Motor neuron (in vitro differentiated cells): ENCODE measurements at regions not wholly inside any gene's neighbourhood (a gene's known extent, or its start where the extent isn't known, plus 50 kb on each side); places are given as distances from the start of the nearest gene placed in this dataset.

Experiments
- ATAC-seq, 8 experiments: fragments of 200-7000 bp; cut with Tn5 transposase; replicated peaks in 6 of 8; 2 replicates each; pipeline ENCODE4 v1.8.0; 2021; ENCODE audit warnings: mild to moderate bottlenecking in 8 of 8, moderate library complexity in 8 of 8
- H3K27ac ChIP-seq, 2 donors: fragments of 250-450 bp; sonication (Bioruptor Pico); 2 replicates each; pipeline ENCODE4 v1.9.0; 2021; ENCODE audit warnings: antibody characterized with exemption in 2 of 2, mild to moderate bottlenecking in 2 of 2, moderate library complexity in 1 of 2
- H3K4me1 ChIP-seq, 2 donors: fragments of 250-450 bp; sonication (Bioruptor Pico); replicated peaks in 1 of 2; 2 replicates each; pipeline ENCODE4 v1.6.1; 2021; ENCODE audit warnings: antibody characterized with exemption in 2 of 2, mild to moderate bottlenecking in 2 of 2, moderate library complexity in 1 of 2
- H3K4me3 ChIP-seq, 5 donors: fragments of 250-450 bp; sonication (Bioruptor Pico); 2 replicates each; pipeline ENCODE4 v1.9.0; 2021; ENCODE audit warnings: antibody characterized with exemption in 5 of 5, mild to moderate bottlenecking in 5 of 5, moderate library complexity in 4 of 5
- WGBS, 10 experiments: fragments of 450-650 bp; shearing (Covaris generic); methylation state at CpG; one replicate each; pipeline ENCODE4 v1.0.0; 2022; 5-methylcytosine and 5-hydroxymethylcytosine counted together
- in situ Hi-C, 9 experiments: fragments of 400-800 bp; cut with MboI; loops; one replicate each; pipeline ENCODE4 v1.15.0; 2021; ENCODE audit warnings: low sequenced_read_pairs in 9 of 9, low pct_unique_long_range_greater_than_20kb in 2 of 9; ENCODE audit not compliant: unreplicated experiment in 9 of 9

GRCh38 chrX:151239751-151240150 is 63.4 kb downstream of the GPR50 start:
- no peak overlapping the region for H3K27ac ChIP-seq
- no peak overlapping the region for H3K4me3 ChIP-seq
- peak in 4 of 8 experiments; percentile 13 to 69 (median 44) for ATAC-seq
- H3K4me1 ChIP-seq, result no peaks in the 10 kb centered on the region
- WGBS, 10 experiments, result 0 to 20% (median 0%) methylated on average over 1 to 3 of the region's 4 CpGs; no CpG with 5 or more reads in 7 of the 10 experiments
- in situ Hi-C loops, result no loop called here

- Histone ChIP-seq H3K4me1 (no peaks in the 10 kb centered on the region), H3K27ac (no peak overlapping the region), H3K4me3 (no peak overlapping the region)
- WGBS, 10 experiments, result 11 to 20% methylated on average over 1 of the region's 1 CpG; no CpG with 5 or more reads in 8 of the 10 experiments
- in situ Hi-C loops, result no loop called here
- ATAC-seq, result no peak
Measured at GRCh38 chrX:151240237-151240636, 63.9 kb downstream of the GPR50 start.

- H3K4me1 ChIP-seq, result no peaks in the 10 kb centered on the region
- no peak overlapping the region for H3K4me3 ChIP-seq
- in situ Hi-C loops, result no loop called here
- 0 to 100% (median 11%) methylated on average over 1 to 6 of the region's 6 CpGs; no CpG with 5 or more reads in 4 of the 10 experiments for WGBS, 10 experiments
- no peak overlapping the region for H3K27ac ChIP-seq
- no peak for ATAC-seq
Measured at GRCh38 chrX:151268836-151269235, 92.5 kb downstream of the GPR50 start.

GRCh38 chrX:151279161-151279560 is 102.8 kb downstream of the GPR50 start:
- H3K27ac ChIP-seq, result no peak overlapping the region
- H3K4me3 ChIP-seq, result no peak overlapping the region
- in situ Hi-C loops, result no loop called here
- no peaks in the 10 kb centered on the region for H3K4me1 ChIP-seq
- ATAC-seq, result no peak
- 20% methylated on average over 1 of the region's 2 CpGs; no CpG with 5 or more reads in 9 of the 10 experiments for WGBS, 10 experiments

- no peak overlapping the region for H3K27ac ChIP-seq
- 0 to 74% (median 0%) methylated on average over 1 to 5 of the region's 5 CpGs; no CpG with 5 or more reads in 5 of the 10 experiments for WGBS, 10 experiments
- H3K4me1 ChIP-seq, result no peaks in the 10 kb centered on the region
- ATAC-seq, result peak in 6 of 8 experiments; percentile 26 to 74 (median 42)
- H3K4me3 ChIP-seq, result no peak overlapping the region
- in situ Hi-C loops, result no loop called here
Measured at GRCh38 chrX:151287954-151288353, 109.1 kb upstream of the VMA21 start.

GRCh38 chrX:151323054-151323453 is 74.0 kb upstream of the VMA21 start:
- Histone ChIP-seq H3K4me3 (no peak overlapping the region), H3K4me1 (no peaks in the 10 kb centered on the region), H3K27ac (no peak overlapping the region)
- no peak for ATAC-seq
- in situ Hi-C loops, result no loop called here

- H3K4me1 ChIP-seq, result no peaks in the 10 kb centered on the region
- in situ Hi-C loops, result no loop called here
- H3K4me3 ChIP-seq, result no peak overlapping the region
- no peak for ATAC-seq
- no peak overlapping the region for H3K27ac ChIP-seq
Measured at GRCh38 chrX:151336809-151337208, 60.2 kb upstream of the VMA21 start.

GRCh38 chrX:151346931-151347543 is 50.0 kb upstream of the VMA21 start:
- WGBS, 10 experiments, result 33 to 52% (median 45%) methylated on average over 1 to 2 of the region's 2 CpGs; no CpG with 5 or more reads in 6 of the 10 experiments
- no peaks in the 10 kb centered on the region for H3K4me1 ChIP-seq
- no peak overlapping the region for H3K27ac ChIP-seq
- no peak for ATAC-seq
- in situ Hi-C loops, result no loop called here
- H3K4me3 ChIP-seq, result no peak overlapping the region
